Neural progenitor cell (in vitro differentiated cells): ENCODE measurements at regions not wholly inside any gene's neighbourhood (a gene's known extent, or its start where the extent isn't known, plus 50 kb on each side); places are given as distances from the start of the nearest gene placed in this dataset.

Experiments used
- EZH2 ChIP-seq: fragments of 200-600 bp; sonication (generic); IDR thresholded peaks from 2 replicates; pipeline ENCODE4 v1.6.1; 2017; ENCODE audit warnings: antibody characterized with exemption, mild to moderate bottlenecking, moderate library complexity
- EZH2phosphoT487 ChIP-seq: fragments of 200-600 bp; sonication (generic); IDR thresholded peaks from 2 replicates; pipeline ENCODE4 v1.6.1; 2017; ENCODE audit warnings: antibody characterized with exemption
- TF ChIP-seq, protein P1 (sequence below): fragments of 200-600 bp; sonication (generic); IDR thresholded peaks from 2 replicates; pipeline ENCODE4 v1.5.1; 2017; ENCODE audit warnings: antibody characterized with exemption, mild to moderate bottlenecking

DNA sequence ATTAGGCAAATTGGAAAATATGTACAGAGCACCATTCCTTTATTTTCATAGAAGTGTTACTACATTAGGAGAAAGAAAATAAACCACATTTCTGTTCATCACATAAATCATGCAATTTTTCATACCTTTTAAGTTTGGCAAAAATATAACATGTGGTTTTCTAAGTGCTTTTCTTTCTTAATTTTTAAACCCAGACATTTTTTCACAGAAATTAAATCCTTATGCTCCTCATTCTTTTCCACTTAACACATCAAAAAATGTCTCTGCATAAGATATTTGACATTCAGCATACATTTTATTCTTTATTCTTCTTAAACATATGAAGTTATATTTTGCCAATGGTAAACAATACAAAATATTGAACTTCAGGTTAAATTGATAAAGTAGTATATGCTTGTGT lies 826.6 kb upstream of the SLIT2 start:
- TF ChIP-seq, protein P1, sequence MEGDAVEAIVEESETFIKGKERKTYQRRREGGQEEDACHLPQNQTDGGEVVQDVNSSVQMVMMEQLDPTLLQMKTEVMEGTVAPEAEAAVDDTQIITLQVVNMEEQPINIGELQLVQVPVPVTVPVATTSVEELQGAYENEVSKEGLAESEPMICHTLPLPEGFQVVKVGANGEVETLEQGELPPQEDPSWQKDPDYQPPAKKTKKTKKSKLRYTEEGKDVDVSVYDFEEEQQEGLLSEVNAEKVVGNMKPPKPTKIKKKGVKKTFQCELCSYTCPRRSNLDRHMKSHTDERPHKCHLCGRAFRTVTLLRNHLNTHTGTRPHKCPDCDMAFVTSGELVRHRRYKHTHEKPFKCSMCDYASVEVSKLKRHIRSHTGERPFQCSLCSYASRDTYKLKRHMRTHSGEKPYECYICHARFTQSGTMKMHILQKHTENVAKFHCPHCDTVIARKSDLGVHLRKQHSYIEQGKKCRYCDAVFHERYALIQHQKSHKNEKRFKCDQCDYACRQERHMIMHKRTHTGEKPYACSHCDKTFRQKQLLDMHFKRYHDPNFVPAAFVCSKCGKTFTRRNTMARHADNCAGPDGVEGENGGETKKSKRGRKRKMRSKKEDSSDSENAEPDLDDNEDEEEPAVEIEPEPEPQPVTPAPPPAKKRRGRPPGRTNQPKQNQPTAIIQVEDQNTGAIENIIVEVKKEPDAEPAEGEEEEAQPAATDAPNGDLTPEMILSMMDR: no peak
- no peak for TF ChIP-seq EZH2phosphoT487
- TF ChIP-seq EZH2: no peak
